NB4 (cell line): ENCODE measurements at regions not wholly inside any gene's neighbourhood (a gene's known extent, or its start where the extent isn't known, plus 50 kb on each side); places are given as distances from the start of the nearest gene placed in this dataset.
"Not testable (repeated sequence)": the region's sequence is repeated elsewhere in the genome, so short reads cannot be mapped to it uniquely, and the experiment has no call there.

ENCODE experiments used
- CTCF ChIP-seq: IDR thresholded peaks from one replicate; pipeline ENCODE4 v1.5.1; 2012; ENCODE audit warnings: low read depth, low read length
- MAX ChIP-seq: IDR thresholded peaks from 2 replicates; pipeline ENCODE4 v1.6.1; 2011; ENCODE audit warnings: low read depth, low read length
- MYC ChIP-seq: IDR thresholded peaks from 2 replicates; pipeline ENCODE4 v1.6.1; 2011; ENCODE audit warnings: low read depth, low read length
- POLR2A ChIP-seq: IDR thresholded peaks from 2 replicates; pipeline ENCODE4 v1.6.1; 2011; ENCODE audit warnings: mild to moderate bottlenecking; ENCODE audit not compliant: insufficient read length; ENCODE audit errors: extremely low read depth

- not testable (repeated sequence) for TF ChIP-seq CTCF, POLR2A, MYC, MAX
These were observed 68.7 kb upstream of the ZPLD1 start for GRCh38 chr3:102366116-102366515.
